D341Med (cell line): ENCODE measurements at regions not wholly inside any gene's neighbourhood (a gene's known extent, or its start where the extent isn't known, plus 50 kb on each side); places are given as distances from the start of the nearest gene placed in this dataset.

Experiments
- DNase-seq: peaks from one replicate; pipeline ENCODE4 v3.0.0; 2012; ENCODE audit warnings: low spot score

- DNase-seq, result no peak
Measured at GRCh38 chr13:104426435-104426834, 1360.2 kb upstream of the SLC10A2 start.

DNA sequence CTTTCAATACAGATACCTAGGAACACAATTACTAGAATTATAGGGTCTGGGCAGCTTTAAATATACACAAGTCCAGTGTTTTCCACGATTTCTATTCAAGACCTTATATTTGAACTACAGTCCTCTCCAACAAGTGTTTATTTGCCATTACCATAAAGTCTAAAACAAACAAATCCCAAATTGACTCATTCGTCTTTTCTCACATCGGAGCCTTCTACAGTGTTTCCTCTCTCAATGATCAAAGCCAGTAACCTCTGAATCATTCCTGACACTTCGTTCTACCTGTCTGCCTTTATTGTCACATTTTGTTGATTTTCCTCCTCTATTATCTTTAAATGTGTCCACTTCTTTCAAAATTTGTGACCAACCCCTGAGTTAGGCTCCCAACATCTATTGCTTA lies 1356.5 kb upstream of the SLC10A2 start:
- no peak for DNase-seq

GRCh38 chr13:104416973-104417372 lies 1350.8 kb upstream of the SLC10A2 start:
- DNase-seq, result no peak

DNA sequence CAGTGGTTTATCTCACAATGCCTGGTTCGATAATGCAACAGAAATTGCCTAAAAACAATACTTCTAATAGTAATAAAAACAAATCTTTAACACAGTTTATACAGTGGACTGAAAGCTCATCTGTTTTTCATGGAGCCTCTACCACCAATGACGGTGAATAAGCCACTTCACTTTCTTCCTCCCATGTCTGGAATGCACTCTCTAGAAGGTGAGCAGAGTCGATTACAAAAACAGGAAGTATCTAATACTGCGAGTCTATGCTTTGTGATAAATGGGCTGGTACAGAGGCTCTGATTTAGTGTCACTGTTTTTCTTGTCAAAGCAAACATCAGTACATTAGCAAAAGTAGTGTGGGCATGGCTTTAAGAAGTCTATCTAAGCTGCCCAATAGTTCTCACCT lies 1348.6 kb upstream of the SLC10A2 start:
- no peak for DNase-seq

- no peak for DNase-seq
Measured at GRCh38 chr13:104414181-104414580, 1348.0 kb upstream of the SLC10A2 start.

DNA sequence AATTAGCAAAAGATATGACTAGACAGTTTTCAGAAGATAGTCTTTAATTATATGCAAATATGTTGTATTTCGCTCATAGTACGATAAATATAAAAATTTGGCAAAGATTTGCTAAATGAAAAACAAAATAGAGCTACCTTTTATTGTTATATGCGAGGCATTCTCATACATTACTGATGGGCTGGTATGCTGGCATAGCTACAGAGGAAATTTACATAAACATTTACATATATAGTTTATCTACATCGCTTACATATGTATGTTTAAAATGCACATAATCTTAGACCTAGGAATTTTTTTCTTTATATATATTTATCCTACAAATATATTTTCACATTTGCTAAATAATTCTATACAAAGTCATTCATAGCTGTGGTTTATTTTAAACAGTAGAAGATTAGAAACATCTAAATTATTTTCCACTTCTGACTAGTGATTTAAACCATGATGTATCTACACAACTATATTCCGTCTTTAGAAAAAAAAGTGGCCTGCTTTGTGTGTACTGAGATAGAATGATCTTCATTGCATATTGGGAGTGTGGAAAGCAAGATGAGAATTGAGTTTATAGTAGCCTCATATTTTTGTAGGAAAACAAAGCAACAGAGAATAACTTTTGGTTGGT lies 1345.0 kb upstream of the SLC10A2 start:
- DNase-seq, result no peak

GRCh38 chr13:104408733-104409132 lies 1342.5 kb upstream of the SLC10A2 start:
- no peak for DNase-seq

DNA sequence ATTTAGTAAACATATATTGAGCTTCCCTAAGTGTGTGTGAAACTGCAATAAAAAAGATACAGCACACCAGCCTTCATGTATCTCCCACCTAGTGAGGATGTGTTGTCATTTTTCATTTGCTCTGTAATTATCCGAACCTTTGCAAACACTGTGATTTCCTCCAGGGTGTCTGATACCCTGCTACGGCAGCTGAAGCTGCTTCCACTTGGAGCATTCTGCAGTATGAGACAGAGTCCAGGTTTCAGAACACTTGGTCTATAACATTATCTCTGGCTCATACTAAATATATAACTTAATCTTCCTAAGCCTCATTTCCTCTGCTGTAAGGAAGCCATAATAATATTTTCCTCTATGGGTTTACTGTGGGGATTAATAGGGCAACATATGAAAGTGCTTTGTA lies 1338.1 kb upstream of the SLC10A2 start:
- DNase-seq, result no peak

GRCh38 chr13:104389691-104390090 lies 1323.5 kb upstream of the SLC10A2 start:
- no peak for DNase-seq

DNA sequence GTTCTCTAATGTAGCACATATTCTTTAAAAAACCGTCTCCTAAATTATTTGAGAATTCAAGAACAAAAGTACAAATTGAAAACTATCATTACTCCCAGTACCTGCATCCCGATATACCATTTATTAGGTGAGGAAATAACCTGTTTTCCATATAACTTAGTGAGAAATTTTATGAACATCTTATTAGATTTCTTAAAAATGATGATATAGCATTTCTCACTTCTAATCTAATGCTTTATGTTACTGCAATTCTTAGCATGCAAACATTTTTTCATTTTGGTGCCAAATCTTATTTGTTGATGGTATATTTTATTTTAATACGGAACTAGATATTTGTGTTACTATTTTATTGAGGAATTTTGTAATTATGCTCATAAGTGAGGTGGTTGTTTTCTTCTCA lies 1321.3 kb upstream of the SLC10A2 start:
- DNase-seq, result no peak

DNA sequence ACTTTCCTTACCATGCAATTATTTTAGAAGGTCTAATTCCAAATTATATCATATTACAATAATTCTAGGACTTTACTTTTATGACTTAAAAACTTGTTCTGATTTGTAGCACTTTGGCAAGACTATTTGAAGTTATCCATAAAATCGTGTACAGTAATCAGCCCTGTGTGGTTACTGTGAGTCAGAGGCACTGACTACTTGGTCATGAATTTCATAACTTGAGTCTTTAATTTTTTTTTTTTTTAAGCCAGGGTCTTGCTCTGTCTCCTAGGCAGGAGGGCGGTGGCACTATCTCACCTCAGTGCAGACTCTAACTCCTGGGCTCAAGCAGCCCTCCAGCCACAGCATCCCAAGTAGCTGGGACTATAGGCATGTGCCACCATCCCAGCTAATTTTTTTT lies 1319.2 kb upstream of the SLC10A2 start:
- DNase-seq, result no peak

DNA sequence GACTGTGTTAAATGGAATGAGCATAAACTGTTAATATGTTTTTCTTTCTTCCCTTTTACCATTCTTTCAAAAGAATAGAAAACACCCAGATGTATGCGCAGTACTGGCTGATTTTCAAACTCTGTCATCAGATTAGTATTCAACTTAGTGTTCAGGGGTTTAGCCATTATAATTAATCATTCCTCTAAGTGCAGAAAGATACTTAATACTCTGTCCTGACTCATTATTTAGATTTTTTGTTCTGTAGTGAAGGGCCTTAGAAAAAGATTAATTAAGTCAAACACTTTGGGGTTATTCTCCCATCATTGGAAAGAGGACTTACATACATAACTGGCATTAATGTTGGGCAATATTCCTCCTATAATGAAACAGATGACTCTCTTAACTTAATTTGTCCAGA lies 1316.7 kb upstream of the SLC10A2 start:
- no peak for DNase-seq

DNA sequence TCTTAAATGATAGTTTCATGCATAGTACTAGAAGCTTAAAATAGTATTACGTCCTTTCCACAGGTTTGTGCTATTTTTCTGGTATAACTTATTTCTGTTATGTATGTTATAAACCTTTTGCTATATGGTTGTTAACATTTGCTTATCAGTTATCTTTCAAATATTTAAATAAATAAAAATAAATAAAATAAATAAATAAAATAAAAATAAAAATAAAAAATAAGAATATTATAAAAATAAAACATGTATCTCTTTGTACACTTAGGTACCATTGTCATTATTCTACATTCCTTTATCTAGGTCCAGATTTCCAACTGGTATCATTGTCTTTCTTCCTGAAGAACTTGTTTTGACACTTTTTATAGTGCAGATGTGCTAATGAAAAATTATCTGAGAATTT lies 1310.4 kb upstream of the SLC10A2 start:
- DNase-seq, result no peak

GRCh38 chr13:104375614-104376013 lies 1309.4 kb upstream of the SLC10A2 start:
- DNase-seq, result no peak

DNA sequence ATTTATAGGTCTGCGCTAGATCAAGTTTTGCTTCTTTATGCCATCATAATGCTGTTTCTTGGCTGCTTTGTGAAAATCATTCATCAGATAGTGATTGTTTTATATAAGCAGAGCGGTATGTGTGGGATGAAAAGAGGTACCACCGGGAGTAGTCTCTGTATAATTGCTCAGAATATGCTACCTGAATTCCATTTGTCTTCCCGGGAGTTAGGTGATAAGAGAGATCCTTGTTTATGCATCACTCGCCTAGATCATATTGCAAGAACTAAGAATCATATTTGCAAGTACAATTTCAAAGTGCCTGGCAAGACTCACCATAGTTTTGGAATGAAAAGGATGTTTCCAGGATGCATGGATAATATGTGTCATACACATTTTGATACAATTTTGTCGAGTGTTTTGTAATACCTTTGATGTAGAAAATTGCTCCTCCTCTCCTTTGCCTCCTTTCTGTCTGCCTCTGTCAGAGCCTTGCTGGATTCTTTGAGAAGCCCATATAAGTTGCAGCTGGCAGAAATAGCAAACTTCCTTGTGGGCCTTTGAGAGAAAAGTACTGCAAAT lies 1306.0 kb upstream of the SLC10A2 start:
- no peak for DNase-seq

DNA sequence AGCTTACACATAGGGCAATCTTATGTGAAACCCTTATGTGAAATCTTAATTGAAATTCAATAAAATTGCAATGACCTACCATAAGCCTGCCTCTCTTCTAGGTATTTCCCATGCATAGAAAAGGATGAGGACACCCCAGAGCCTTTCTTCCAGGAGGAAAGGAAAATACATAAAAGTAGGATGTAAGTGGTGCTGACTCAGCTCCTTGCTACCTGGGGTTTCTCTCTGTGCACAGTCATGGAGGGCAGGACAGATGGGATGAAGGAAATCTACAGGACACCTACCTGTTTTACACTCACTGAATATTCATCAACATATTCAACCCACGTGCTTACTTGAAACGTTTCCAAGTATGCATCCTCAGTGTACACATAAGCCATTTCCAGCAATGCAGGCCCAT lies 1299.2 kb upstream of the SLC10A2 start:
- no peak for DNase-seq

- no peak for DNase-seq
Measured at GRCh38 chr13:104357672-104358354, 1291.6 kb upstream of the SLC10A2 start.

DNA sequence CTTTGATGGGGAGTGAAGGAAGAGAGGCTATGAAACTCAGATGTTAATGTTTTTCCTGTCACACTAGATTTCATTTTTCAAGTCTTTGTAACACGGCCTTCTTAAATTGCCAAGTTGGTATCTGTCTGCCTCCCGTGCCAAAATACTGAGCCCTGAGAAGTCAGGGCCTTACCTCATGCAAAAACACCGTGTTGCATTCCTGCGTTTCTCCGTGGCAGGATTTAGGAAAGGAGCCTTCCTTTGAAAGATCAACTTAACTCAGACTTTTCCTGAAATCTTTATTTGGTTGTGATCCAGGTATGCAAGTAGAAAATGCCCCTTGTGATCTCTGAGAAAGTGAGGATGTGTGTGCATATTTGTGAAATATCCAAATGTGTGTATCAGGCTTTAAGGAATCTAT lies 1291.0 kb upstream of the SLC10A2 start:
- DNase-seq, result no peak

DNA sequence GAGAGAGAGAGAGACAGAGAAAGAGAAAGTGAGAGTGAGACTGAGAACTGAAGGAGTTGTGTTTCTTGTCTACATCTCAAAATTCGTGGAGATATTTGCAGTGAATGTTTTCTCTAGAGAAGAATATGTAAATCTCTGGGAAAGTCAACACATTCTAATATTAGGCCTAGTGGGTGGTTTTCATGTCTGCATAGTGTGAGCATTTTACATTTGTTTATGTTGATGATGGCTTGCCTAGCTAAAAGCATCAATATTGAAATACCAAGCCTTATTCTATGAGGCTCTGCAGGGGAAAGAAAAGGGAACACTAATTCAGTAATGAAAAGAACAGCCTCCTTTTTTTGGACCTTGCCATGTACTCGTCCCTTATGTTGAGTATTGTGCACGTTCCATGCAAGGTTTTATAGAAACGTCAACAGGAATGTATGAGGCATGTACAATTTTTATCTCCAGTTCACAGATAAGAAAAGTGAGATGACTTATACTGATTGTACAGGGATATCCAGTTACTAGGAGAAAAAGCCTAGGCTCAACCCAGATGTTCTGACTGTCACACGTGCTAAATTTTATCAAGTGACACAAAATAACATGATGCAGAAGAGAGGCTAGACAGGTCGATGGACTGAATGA lies 1288.9 kb upstream of the SLC10A2 start:
- DNase-seq, result no peak

GRCh38 chr13:104327211-104327610 lies 1261.0 kb upstream of the SLC10A2 start:
- DNase-seq, result no peak

DNA sequence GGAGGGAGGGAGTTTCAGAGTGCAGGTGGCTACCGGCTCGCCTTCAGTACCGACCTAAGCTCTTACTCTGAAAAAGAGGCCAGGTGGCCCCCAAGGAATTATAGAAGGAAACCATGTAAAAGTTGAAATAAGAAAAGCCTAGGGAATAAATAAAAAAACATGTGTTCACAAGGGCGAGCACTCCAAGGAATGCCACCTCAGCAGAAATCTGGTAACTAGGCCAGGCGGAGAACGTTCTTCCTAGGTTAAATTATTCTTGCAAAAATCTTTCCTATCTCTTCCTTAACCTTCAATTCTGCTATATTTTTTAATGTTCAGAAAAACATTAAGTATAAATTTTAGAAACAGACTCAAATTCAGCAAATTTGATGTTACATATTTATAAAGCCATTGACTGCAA lies 1260.3 kb upstream of the SLC10A2 start:
- DNase-seq, result no peak

DNA sequence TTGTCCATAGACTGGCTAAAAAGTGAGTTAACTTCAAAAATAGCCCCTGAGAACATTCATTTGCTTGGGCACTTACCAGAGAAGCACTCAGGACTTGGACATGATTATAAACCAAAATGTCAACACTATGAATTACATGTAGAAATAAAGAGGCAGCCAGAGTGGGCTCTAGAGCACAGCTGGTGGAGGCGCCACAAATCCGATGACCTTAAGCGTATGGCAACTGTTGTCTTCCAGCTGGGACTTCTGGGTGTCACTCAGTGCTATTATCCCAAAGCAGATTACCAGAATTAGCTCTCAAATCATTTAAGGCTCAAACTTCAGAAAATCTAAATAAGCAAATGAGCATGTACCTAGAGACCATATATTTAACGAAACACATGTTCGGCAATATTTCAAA lies 1255.5 kb upstream of the SLC10A2 start:
- peak; percentile 69 for DNase-seq

- DNase-seq, result no peak
Measured at GRCh38 chr13:104320446-104320845, 1254.2 kb upstream of the SLC10A2 start.
